Heart left ventricle (tissue), 16 donors: ENCODE measurements at regions not wholly inside any gene's neighbourhood (a gene's known extent, or its start where the extent isn't known, plus 50 kb on each side); places are given as distances from the start of the nearest gene placed in this dataset.
"Not testable (repeated sequence)": the region's sequence is repeated elsewhere in the genome, so short reads cannot be mapped to it uniquely, and the experiment has no call there.

ENCODE experiments used
- ATAC-seq, 4 donors: fragments of 200-7000 bp; cut with Tn5 transposase; one replicate each; pipeline ENCODE4 v1.9.1; 2020 to 2022; ENCODE audit warnings: moderate library complexity in 4 of 4, mild to moderate bottlenecking in 3 of 4, moderate number of reproducible peaks in 1 of 4
- DNase-seq, 5 donors: peaks; one replicate each; pipeline ENCODE4 v3.0.0-alpha.2; 2020
- H3K27ac ChIP-seq, 12 donors: fragments of 200-600 bp; sonication (generic) in 4 of 12; one replicate each; pipeline versions ENCODE4 v1.5.0 to v1.8.0; 2016 to 2022; ENCODE audit warnings: mild to moderate bottlenecking in 2 of 12
- H3K27me3 ChIP-seq, 9 donors: fragments of 200-600 bp; sonication (generic) in 2 of 9; one replicate each; pipeline versions ENCODE4 v1.5.1 to v1.8.0; 2016 to 2022; ENCODE audit warnings: mild to moderate bottlenecking in 3 of 9
- H3K36me3 ChIP-seq, 9 donors: fragments of 200-600 bp; sonication (generic) in 2 of 9; one replicate each; pipeline versions ENCODE4 v1.5.0 to v1.8.0; 2018 to 2022; ENCODE audit warnings: mild to moderate bottlenecking in 2 of 9
- H3K4me1 ChIP-seq, 12 donors: fragments of 200-600 bp; sonication (generic) in 4 of 12; one replicate each; pipeline versions ENCODE4 v1.5.0 to v1.8.0; 2016 to 2022; ENCODE audit warnings: mild to moderate bottlenecking in 3 of 12
- H3K4me3 ChIP-seq, 12 donors: fragments of 200-600 bp; sonication (generic) in 4 of 12; one replicate each; pipeline versions ENCODE4 v1.5.0 to v1.8.0; 2017 to 2022; ENCODE audit warnings: mild to moderate bottlenecking in 9 of 12, moderate library complexity in 4 of 12
- H3K9me3 ChIP-seq, 12 donors: fragments of 200-600 bp; sonication (generic) in 4 of 12; one replicate each; pipeline versions ENCODE4 v1.5.0 to v1.8.0; 2016 to 2022; ENCODE audit warnings: mild to moderate bottlenecking in 1 of 12
- POLR2A ChIP-seq, 2 donors: fragments of 450-650 bp; IDR thresholded peaks; one replicate each; pipeline ENCODE4 v1.6.1; 2017; ENCODE audit warnings: antibody characterized with exemption in 2 of 2, mild to moderate bottlenecking in 2 of 2, moderate library complexity in 2 of 2
- WGBS, 4 donors: extraction: QIAGEN DNeasy Blood & Tissue Kit in 2 of 4; methylation state at CpG; one replicate each; pipeline versions ENCODE4 v1.1.5 to v1.1.7; 2013 to 2018; 5-methylcytosine and 5-hydroxymethylcytosine counted together
- intact Hi-C, 10 donors: fragments of 100-400 bp; cut with DNase I; formaldehyde crosslinking; loops; one replicate each; pipeline versions ENCODE4 v1.11.1 to v1.14.2; 2022
- TF ChIP-seq, protein P1 (sequence below), 12 donors: fragments of 200-600 bp; sonication (generic) in 4 of 12; IDR thresholded peaks; one replicate each; pipeline versions ENCODE4 v1.5.0 to v1.8.0; 2018 to 2022; ENCODE audit warnings: antibody characterized with exemption in 12 of 12, mild to moderate bottlenecking in 5 of 12
- donor health status: ischemic (EF 13 %, LVEDD 7.1; RV severe dilation, severe dysfunction).
- donor health status: healthy with polysubstance abuse.
- donor health status: DM: no; HTN: yes; CAD: no.
- donor health status: DM: no; HTN: no; CAD: no.
- donor health status: ischemic (EF 25% LVEDD 6.9; RV normal size, moderate dysfunction).
- donor health status: ischemic (EF 25% LVEDD 5.7; RV mildly dilated, moderate dysfunction).
- donor health status: healthy.
- donor health status: DM: yes; HTN: yes; CAD: no.
- donor health status: ischemic (EF 35%, LVEDD 5.7; RV mildly dilated, moderate dysfunction).
- donor health status: nonischemic (EF 11% LVEDD 7.7; RV severe dilation, severe dysfunction).
- donor health status: DM: yes; HTN: yes; CAD: no.
- donor health status: PGD.
- donor health status: ischemic (EF 29% LVEDD 5.4; RV normal size, mild dysfunction).
- donor health status: nonischemic (EF 23%, LVEDD 6.1; RV moderate dilation, normal function).

DNA sequence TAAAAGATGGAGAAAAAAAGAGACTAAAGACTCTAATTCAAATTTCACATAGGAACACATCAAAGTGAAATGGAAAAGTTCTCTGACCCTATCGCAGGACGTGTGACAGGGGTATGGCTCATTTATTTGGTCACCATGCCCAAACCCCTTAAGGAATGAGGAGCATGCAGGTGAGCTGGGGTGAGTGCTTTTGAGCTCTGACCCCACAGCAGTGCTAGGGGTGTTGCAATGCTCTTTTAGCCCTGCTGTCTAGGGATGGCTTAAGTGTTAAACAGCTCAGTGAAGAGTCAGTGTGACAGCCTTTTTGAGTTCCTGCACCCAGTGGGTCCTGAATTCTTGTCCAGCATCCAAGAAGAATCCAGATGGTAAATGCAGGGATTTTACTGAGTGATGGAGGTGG is 143.0 kb upstream of the ANKRD55 start:
- 92 to 96% (median 95%) methylated on average over 2 of the region's 2 CpGs for WGBS, 4 donors
- Histone ChIP-seq H3K9me3 (peaks cover 0 to 13% (median 0%) of the 10 kb centered on the region in 12 donors), H3K4me1 (peaks cover 0 to 12% (median 0%) of the 10 kb centered on the region in 12 donors), H3K36me3 (no peaks in the 10 kb centered on the region), H3K27me3 (no peaks in the 10 kb centered on the region), H3K4me3 (no peak overlapping the region), H3K27ac (no peak overlapping the region)
- intact Hi-C loops: no loop called here
- ATAC-seq (no peak), DNase-seq (no peak)
- TF ChIP-seq POLR2A (IDR thresholded peaks at IDR 0.05): no peak
- TF ChIP-seq, protein P1, sequence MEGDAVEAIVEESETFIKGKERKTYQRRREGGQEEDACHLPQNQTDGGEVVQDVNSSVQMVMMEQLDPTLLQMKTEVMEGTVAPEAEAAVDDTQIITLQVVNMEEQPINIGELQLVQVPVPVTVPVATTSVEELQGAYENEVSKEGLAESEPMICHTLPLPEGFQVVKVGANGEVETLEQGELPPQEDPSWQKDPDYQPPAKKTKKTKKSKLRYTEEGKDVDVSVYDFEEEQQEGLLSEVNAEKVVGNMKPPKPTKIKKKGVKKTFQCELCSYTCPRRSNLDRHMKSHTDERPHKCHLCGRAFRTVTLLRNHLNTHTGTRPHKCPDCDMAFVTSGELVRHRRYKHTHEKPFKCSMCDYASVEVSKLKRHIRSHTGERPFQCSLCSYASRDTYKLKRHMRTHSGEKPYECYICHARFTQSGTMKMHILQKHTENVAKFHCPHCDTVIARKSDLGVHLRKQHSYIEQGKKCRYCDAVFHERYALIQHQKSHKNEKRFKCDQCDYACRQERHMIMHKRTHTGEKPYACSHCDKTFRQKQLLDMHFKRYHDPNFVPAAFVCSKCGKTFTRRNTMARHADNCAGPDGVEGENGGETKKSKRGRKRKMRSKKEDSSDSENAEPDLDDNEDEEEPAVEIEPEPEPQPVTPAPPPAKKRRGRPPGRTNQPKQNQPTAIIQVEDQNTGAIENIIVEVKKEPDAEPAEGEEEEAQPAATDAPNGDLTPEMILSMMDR (IDR thresholded peaks at IDR 0.05): no peak

DNA sequence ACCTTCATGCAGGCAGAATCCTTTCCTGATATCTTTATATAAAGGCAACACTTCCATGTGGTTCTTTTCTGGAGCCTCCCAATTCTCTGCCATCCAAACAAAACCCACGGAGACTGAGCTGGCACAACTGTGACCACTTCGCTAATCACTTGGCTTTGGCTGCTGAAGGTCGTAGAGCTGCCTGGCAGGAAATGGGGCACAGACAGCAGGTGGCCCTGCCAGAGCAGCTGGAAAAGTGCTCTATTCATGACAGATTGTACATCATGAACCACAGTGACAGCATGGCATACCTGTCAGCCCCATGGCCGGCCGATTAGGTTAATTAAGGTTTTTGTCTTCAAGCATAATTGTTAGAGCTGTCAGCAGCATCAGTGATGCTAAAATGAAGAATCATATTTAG is 141.9 kb upstream of the ANKRD55 start:
- ATAC-seq: peak; percentile 89 to 98 (median 94)
- peak in 3 of 5 donors; percentile 11 to 66 (median 60) for DNase-seq
- WGBS, 4 donors: 31 to 54% (median 50%) methylated on average over 5 of the region's 5 CpGs

DNA sequence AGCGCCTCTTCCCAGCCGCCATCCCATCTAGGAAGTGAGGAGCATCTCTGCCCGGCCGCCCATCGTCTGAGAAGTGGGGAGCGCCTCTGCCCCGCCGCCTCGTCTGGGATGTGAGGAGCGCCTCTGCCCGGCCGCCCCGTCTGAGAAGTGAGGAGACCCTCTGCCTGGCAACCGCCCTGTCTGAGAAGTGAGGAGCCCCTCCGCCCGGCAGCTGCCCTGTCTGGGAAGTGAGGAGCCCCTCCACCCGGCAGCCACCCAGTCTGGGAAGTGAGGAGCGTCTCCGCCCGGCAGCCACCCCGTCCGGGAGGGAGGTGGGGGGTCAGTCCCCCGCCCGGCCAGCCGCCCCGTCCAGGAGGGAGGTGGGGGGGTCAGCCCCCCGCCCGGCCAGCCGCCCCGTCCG is 139.4 kb upstream of the ANKRD55 start:
- DNase-seq: not testable (repeated sequence)

More for the DNA sequence above, 141.9 kb upstream of the ANKRD55 start:
- intact Hi-C loops: no loop called here
- Histone ChIP-seq H3K4me1 (peaks cover 0 to 12% (median 0%) of the 10 kb centered on the region in 12 donors), H3K36me3 (no peaks in the 10 kb centered on the region), H3K4me3 (no peak overlapping the region), H3K27me3 (no peaks in the 10 kb centered on the region), H3K9me3 (peaks cover 0 to 13% (median 0%) of the 10 kb centered on the region in 12 donors), H3K27ac (peak overlapping the region in 1 of 12 donors; percentile 4)
- no peak for TF ChIP-seq POLR2A (IDR thresholded peaks at IDR 0.05)
- TF ChIP-seq, protein P1 (IDR thresholded peaks at IDR 0.05): no peak

DNA sequence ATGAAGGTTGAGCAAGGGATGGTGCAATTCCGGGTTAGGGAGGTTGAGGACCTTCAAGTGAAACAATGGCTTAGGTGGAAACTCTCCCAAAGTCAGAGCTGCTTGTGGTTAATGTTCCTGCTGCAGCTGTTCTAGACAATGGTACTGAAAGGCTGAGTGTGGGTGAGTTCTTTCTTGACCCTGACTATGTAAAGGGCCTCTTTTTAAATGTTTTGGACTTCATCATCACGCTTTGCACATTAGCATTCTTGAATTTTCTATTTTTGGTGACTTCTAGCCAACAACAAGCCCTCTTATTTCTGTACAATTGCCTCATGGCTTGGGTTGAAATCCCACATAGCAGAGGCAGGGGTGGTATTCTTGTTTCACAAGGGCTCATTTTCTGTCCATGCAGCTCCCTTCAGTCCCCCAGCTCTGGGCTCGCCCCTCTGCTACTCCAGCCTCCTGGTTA is 136.3 kb upstream of the ANKRD55 start:
- ATAC-seq (no peak), DNase-seq (no peak)
- Histone ChIP-seq H3K36me3 (no peaks in the 10 kb centered on the region), H3K9me3 (no peaks in the 10 kb centered on the region), H3K27ac (no peak overlapping the region), H3K4me3 (no peak overlapping the region), H3K27me3 (no peaks in the 10 kb centered on the region), H3K4me1 (peaks cover 0 to under 1% (median 0%) of the 10 kb centered on the region in 12 donors)
- intact Hi-C loops: no loop called here
- WGBS, 4 donors: 89 to 95% (median 91%) methylated on average over 3 of the region's 3 CpGs
- TF ChIP-seq, protein P1 (IDR thresholded peaks at IDR 0.05): no peak
- no peak for TF ChIP-seq POLR2A (IDR thresholded peaks at IDR 0.05)

More for the DNA sequence above, 139.4 kb upstream of the ANKRD55 start:
- H3K27me3 ChIP-seq, ATAC-seq, H3K4me3 ChIP-seq, H3K36me3 ChIP-seq, H3K27ac ChIP-seq, intact Hi-C loops: not testable (repeated sequence)
- 87 to 90% (median 90%) methylated on average over 16 to 31 of the region's 31 CpGs; no CpG with 5 or more reads in 1 of the 4 donors for WGBS, 4 donors
- Histone ChIP-seq H3K4me1 (peaks cover 0 to 12% (median 0%) of the 10 kb centered on the region in 12 donors), H3K9me3 (peaks cover 0 to 13% (median 0%) of the 10 kb centered on the region in 12 donors)

DNA sequence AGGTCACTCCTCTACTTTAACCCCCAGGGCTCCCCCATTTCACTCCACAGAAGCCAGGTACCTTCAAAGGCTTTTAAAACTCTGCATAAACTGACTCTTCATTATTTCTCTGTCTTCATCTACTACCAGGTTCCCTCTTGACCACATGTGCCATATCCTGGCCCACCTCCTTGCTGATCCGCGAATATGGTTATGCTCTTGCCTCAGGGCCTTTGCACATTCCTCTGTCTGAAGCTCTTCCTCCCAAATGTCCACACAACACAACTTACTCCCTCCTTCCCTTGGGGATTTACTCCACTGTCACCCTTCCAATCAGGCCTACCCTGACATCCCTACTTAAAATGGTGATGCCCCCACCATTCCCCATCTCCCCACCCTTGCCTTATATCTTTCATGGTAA is 134.6 kb upstream of the ANKRD55 start:
- DNase-seq (no peak), ATAC-seq (no peak)
- Histone ChIP-seq H3K27ac (no peak overlapping the region), H3K27me3 (no peaks in the 10 kb centered on the region), H3K4me1 (no peaks in the 10 kb centered on the region), H3K4me3 (no peak overlapping the region), H3K9me3 (no peaks in the 10 kb centered on the region), H3K36me3 (no peaks in the 10 kb centered on the region)
- intact Hi-C loops: no loop called here
- TF ChIP-seq, protein P1 (IDR thresholded peaks at IDR 0.05): no peak
- TF ChIP-seq POLR2A (IDR thresholded peaks at IDR 0.05): no peak
- 94 to 98% (median 97%) methylated on average over 2 of the region's 2 CpGs for WGBS, 4 donors
